ENCODE measurements at regions not wholly inside any gene's neighbourhood (a gene's known extent, or its start where the extent isn't known, plus 50 kb on each side); places are given as distances from the start of the nearest gene placed in this dataset.

DNA sequence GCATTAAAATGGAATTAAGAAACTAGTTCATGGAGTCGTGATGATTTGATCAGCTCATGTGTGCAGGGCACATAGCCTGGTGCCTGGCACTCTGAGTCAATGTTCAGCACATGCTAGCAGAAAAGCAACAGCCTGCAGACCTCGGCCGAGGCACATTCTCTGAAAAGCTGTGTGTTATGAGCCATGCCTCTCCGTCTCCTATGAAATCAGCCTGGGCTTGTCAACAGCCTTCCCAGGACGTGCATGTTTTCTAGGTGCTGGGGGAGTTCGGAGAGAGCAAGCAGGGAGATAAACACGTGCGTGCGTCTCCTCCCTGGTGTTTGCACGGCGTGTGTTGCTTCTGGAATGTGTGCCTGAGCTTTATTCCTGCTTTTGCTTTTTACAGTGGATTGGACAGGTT lies 207.8 kb upstream of the KCNG1 start:
- CTCF ChIA-PET, result no interaction called here
- Mint-ChIP-seq H3K4me1 (ENCODE audit: low read depth) (no peaks in the 10 kb centered on the region), H3K27me3 (peaks cover 7% of the 10 kb centered on the region), H3K4me3 (no peak overlapping the region), H3K9me3 (no peaks in the 10 kb centered on the region), H3K27ac (no peak overlapping the region), H3K36me3 (ENCODE audit: low read depth) (no peaks in the 10 kb centered on the region)
- intact Hi-C loops (cut with micrococcal nuclease), result no loop called here
- ATAC-seq (no peak), DNase-seq (no peak)
- no peak for TF ChIP-seq CTCF (IDR thresholded peaks at IDR 0.05)
- POLR2A ChIA-PET, result no interaction called here

- ChIA-PET POLR2A (no interaction called here), CTCF (no interaction called here)
- ATAC-seq (no peak), DNase-seq (no peak)
- Mint-ChIP-seq H3K9me3 (no peaks in the 10 kb centered on the region), H3K36me3 (ENCODE audit: low read depth) (no peaks in the 10 kb centered on the region), H3K4me3 (no peak overlapping the region), H3K27ac (no peak overlapping the region), H3K4me1 (ENCODE audit: low read depth) (no peaks in the 10 kb centered on the region), H3K27me3 (no peaks in the 10 kb centered on the region)
- no peak for TF ChIP-seq CTCF (IDR thresholded peaks at IDR 0.05)
- intact Hi-C loops (cut with micrococcal nuclease), result no loop called here
Observed at GRCh38 chr20:51228763-51229162, 205.9 kb upstream of the KCNG1 start.

DNA sequence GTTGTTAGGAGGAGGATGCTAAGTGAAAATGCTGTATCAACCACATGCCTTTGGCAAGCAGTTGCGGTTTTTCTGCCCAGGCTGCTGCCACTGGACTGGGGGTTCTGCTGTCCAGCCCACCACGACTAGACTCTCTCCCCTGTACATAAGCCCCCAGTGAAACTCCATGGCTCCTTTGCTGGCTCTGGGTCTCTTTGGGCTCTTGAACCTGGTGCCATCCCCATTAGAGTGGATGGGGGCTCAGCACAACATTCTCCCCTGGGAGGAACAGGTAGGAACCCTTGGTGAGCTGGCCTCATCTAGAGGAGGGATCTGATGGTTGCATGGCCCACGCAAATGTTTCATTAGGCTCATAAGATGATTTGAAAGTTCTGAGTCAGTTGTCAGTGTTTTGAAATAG lies 204.8 kb upstream of the KCNG1 start:
- intact Hi-C loops (cut with micrococcal nuclease), result no loop called here
- no peak for TF ChIP-seq CTCF (IDR thresholded peaks at IDR 0.05)
- ChIA-PET CTCF (interaction anchor here (1.0 kb wide), 1 partner anchor 235 kb away, joined by 3 read pairs; no protein-coding TSS in a partner anchor), POLR2A (interaction anchor here (0.7 kb wide), 1 partner anchor 1583 kb away, joined by 3 read pairs; no protein-coding TSS in a partner anchor)
- Mint-ChIP-seq H3K4me3 (no peak overlapping the region), H3K27me3 (no peaks in the 10 kb centered on the region), H3K27ac (no peak overlapping the region), H3K9me3 (no peaks in the 10 kb centered on the region), H3K4me1 (ENCODE audit: low read depth) (no peaks in the 10 kb centered on the region), H3K36me3 (ENCODE audit: low read depth) (no peaks in the 10 kb centered on the region)
- ATAC-seq (no peak), DNase-seq (no peak)

GRCh38 chr20:51223183-51223720 lies 200.3 kb upstream of the KCNG1 start:
- no peak overlapping the region for H3K4me3 Mint-ChIP-seq
- H3K9me3 Mint-ChIP-seq, result no peaks in the 10 kb centered on the region
- H3K4me1 Mint-ChIP-seq (ENCODE audit: low read depth), result peaks cover 6% of the 10 kb centered on the region
- no peak for TF ChIP-seq CTCF (IDR thresholded peaks at IDR 0.05)
- intact Hi-C loops (cut with micrococcal nuclease), result loop anchor here (5.0 kb wide), 1 partner anchor 84 kb away; no protein-coding TSS in a partner anchor
- peaks cover 25% of the 10 kb centered on the region for H3K27me3 Mint-ChIP-seq
- DNase-seq (no peak), ATAC-seq (no peak)
- POLR2A ChIA-PET, result no interaction called here
- CTCF ChIA-PET, result interaction anchor here (1.0 kb wide), 1 partner anchor 37 kb away, joined by 3 read pairs; no protein-coding TSS in a partner anchor
- H3K36me3 Mint-ChIP-seq (ENCODE audit: low read depth), result no peaks in the 10 kb centered on the region
- no peak overlapping the region for H3K27ac Mint-ChIP-seq

GRCh38 chr20:51221791-51222408 lies 199.0 kb upstream of the KCNG1 start:
- POLR2A ChIA-PET, result no interaction called here
- ATAC-seq (no peak), DNase-seq (no peak)
- Mint-ChIP-seq H3K4me3 (no peak overlapping the region), H3K9me3 (peaks cover 6% of the 10 kb centered on the region), H3K27me3 (peaks cover 31% of the 10 kb centered on the region), H3K27ac (no peak overlapping the region), H3K4me1 (ENCODE audit: low read depth) (peaks cover 6% of the 10 kb centered on the region), H3K36me3 (ENCODE audit: low read depth) (no peaks in the 10 kb centered on the region)
- CTCF ChIA-PET, result interaction anchor here (1.0 to 3.1 kb wide), 3 partner anchors 36 to 240 kb away, joined by 3 to 16 read pairs (median 5); no protein-coding TSS in a partner anchor
- intact Hi-C loops (cut with micrococcal nuclease), result loop anchor here (5.0 kb wide), 1 partner anchor 85 kb away; no protein-coding TSS in a partner anchor
- TF ChIP-seq CTCF (IDR thresholded peaks at IDR 0.05), result no peak

Data from activated CD8-positive, alpha-beta T cell treated with anti-CD3 and anti-CD28 coated beads for 36 hours (primary cell).